ENCODE measurements at regions not wholly inside any gene's neighbourhood (a gene's known extent, or its start where the extent isn't known, plus 50 kb on each side); places are given as distances from the start of the nearest gene placed in this dataset.

GRCh38 chr2:819601-820000 is 131.0 kb upstream of the SNTG2 start:
- Mint-ChIP-seq H3K4me3 (no peak overlapping the region), H3K4me1 (no peaks in the 10 kb centered on the region), H3K27me3 (no peaks in the 10 kb centered on the region), H3K9me3 (ENCODE audit: insufficient read depth) (no peaks in the 10 kb centered on the region), H3K27ac (no peak overlapping the region)
- no peak for DNase-seq
- no peak overlapping the region for H2AFZ ChIP-seq (ENCODE audit: insufficient read depth, low read depth, low read length, poor library complexity, severe bottlenecking)
- no peaks in the 10 kb centered on the region for H3K27me3 ChIP-seq (replicated peaks in 1 of 4; ENCODE audit: control extremely low read depth in 1 of 4, control insufficient read depth in 3 of 4, insufficient read depth in 4 of 4, low read length in 3 of 4)
- H3K79me2 ChIP-seq (ENCODE audit: control insufficient read depth, insufficient read depth, low read length) = no peaks in the 10 kb centered on the region
- H3K4me3 ChIP-seq (ENCODE audit: control extremely low read depth in 1 of 5, extremely low read depth in 1 of 5, insufficient read depth in 1 of 5, low read depth in 2 of 5, low read length in 4 of 5) = no peak overlapping the region
- TF ChIP-seq EZH2 (IDR thresholded peaks at IDR 0.05; ENCODE audit: borderline replicate concordance, insufficient read depth, low read depth, low read length, poor library complexity, severe bottlenecking) (no peak), CTCF (IDR thresholded peaks at IDR 0.05) (no peak)
- H3K9me3 ChIP-seq (ENCODE audit: control extremely low read depth in 1 of 3, control insufficient read depth in 2 of 3, insufficient read depth in 1 of 3, low read length in 2 of 3) = peaks cover 0 to 5% (median 0%) of the 10 kb centered on the region in 3 donors
- no peaks in the 10 kb centered on the region for H3K36me3 ChIP-seq (replicated peaks in 1 of 2; ENCODE audit: control extremely low read depth in 1 of 2, control insufficient read depth in 1 of 2, extremely low read depth in 1 of 2, insufficient read depth in 2 of 2, low read length in 1 of 2)
- intact Hi-C loops (cut with micrococcal nuclease) = no loop called here
- no peak overlapping the region for H3K27ac ChIP-seq (ENCODE audit: low read length in 2 of 2)
- no peak overlapping the region for H3K9ac ChIP-seq (ENCODE audit: low read length)
- no peaks in the 10 kb centered on the region for H3K4me1 ChIP-seq (ENCODE audit: control insufficient read depth in 2 of 2, insufficient read depth in 2 of 2, low read length in 2 of 2)
- H3K4me2 ChIP-seq (replicated peaks; ENCODE audit: low read depth, low read length, poor library complexity, severe bottlenecking) = no peak overlapping the region
- H4K20me1 ChIP-seq (ENCODE audit: control insufficient read depth, insufficient read depth, low read length, poor library complexity, severe bottlenecking) = no peaks in the 10 kb centered on the region
- ChIA-PET POLR2A (no interaction called here), CTCF (no interaction called here)
- no peak for ATAC-seq (ENCODE audit: low read depth)
- 95% methylated on average over 3 of the region's 7 CpGs for WGBS (ENCODE audit: insufficient coverage)

GRCh38 chr2:819121-819520 is 131.5 kb upstream of the SNTG2 start:
- Histone ChIP-seq H3K9ac (ENCODE audit: low read length) (no peak overlapping the region), H3K4me3 (ENCODE audit: control extremely low read depth in 1 of 5, extremely low read depth in 1 of 5, insufficient read depth in 1 of 5, low read depth in 2 of 5, low read length in 4 of 5) (no peak overlapping the region), H2AFZ (ENCODE audit: insufficient read depth, low read depth, low read length, poor library complexity, severe bottlenecking) (no peak overlapping the region), H3K9me3 (ENCODE audit: control extremely low read depth in 1 of 3, control insufficient read depth in 2 of 3, insufficient read depth in 1 of 3, low read length in 2 of 3) (peaks cover 0 to 5% (median 0%) of the 10 kb centered on the region in 3 donors), H3K79me2 (ENCODE audit: control insufficient read depth, insufficient read depth, low read length) (no peaks in the 10 kb centered on the region), H3K27me3 (replicated peaks in 1 of 4; ENCODE audit: control extremely low read depth in 1 of 4, control insufficient read depth in 3 of 4, insufficient read depth in 4 of 4, low read length in 3 of 4) (peaks cover 0 to 2% (median 0%) of the 10 kb centered on the region in 4 experiments), H3K36me3 (replicated peaks in 1 of 2; ENCODE audit: control extremely low read depth in 1 of 2, control insufficient read depth in 1 of 2, extremely low read depth in 1 of 2, insufficient read depth in 2 of 2, low read length in 1 of 2) (no peaks in the 10 kb centered on the region), H3K4me2 (replicated peaks; ENCODE audit: low read depth, low read length, poor library complexity, severe bottlenecking) (no peak overlapping the region), H4K20me1 (ENCODE audit: control insufficient read depth, insufficient read depth, low read length, poor library complexity, severe bottlenecking) (no peaks in the 10 kb centered on the region), H3K27ac (ENCODE audit: low read length in 2 of 2) (no peak overlapping the region), H3K4me1 (ENCODE audit: control insufficient read depth in 2 of 2, insufficient read depth in 2 of 2, low read length in 2 of 2) (no peaks in the 10 kb centered on the region)
- H3K27ac Mint-ChIP-seq = no peak overlapping the region
- no peak overlapping the region for H3K4me3 Mint-ChIP-seq
- intact Hi-C loops (cut with micrococcal nuclease) = no loop called here
- H3K9me3 Mint-ChIP-seq (ENCODE audit: insufficient read depth) = no peaks in the 10 kb centered on the region
- TF ChIP-seq CTCF (IDR thresholded peaks at IDR 0.05) (no peak), EZH2 (IDR thresholded peaks at IDR 0.05; ENCODE audit: borderline replicate concordance, insufficient read depth, low read depth, low read length, poor library complexity, severe bottlenecking) (no peak)
- peaks cover 2% of the 10 kb centered on the region for H3K27me3 Mint-ChIP-seq
- 94% methylated on average over 11 of the region's 12 CpGs for WGBS (ENCODE audit: insufficient coverage)
- no peaks in the 10 kb centered on the region for H3K4me1 Mint-ChIP-seq
- ChIA-PET CTCF (no interaction called here), POLR2A (no interaction called here)
- ATAC-seq (ENCODE audit: low read depth) (no peak), DNase-seq (no peak)
